GM21390 (cell line): ENCODE measurements at regions not wholly inside any gene's neighbourhood (a gene's known extent, or its start where the extent isn't known, plus 50 kb on each side); places are given as distances from the start of the nearest gene placed in this dataset.
"Not testable (repeated sequence)": the region's sequence is repeated elsewhere in the genome, so short reads cannot be mapped to it uniquely, and the experiment has no call there.

Experiments used
- ATAC-seq: cut with Tn5 transposase; IDR thresholded peaks from one replicate; pipeline ENCODE4 v1.9.1; 2021; ENCODE audit not compliant: unreplicated experiment

GRCh38 chr7:96770758-96771157, 61.1 kb upstream of the SEM1 start:
- ATAC-seq = no peak

GRCh38 chr7:96772139-96772694, 62.6 kb upstream of the SEM1 start:
- ATAC-seq = no peak

GRCh38 chr7:96773483-96773882, 63.8 kb upstream of the SEM1 start:
- ATAC-seq = no peak

GRCh38 chr7:96774358-96774757, 64.7 kb upstream of the SEM1 start:
- ATAC-seq = no peak

GRCh38 chr7:96775046-96775445, 65.4 kb upstream of the SEM1 start:
- no peak for ATAC-seq

GRCh38 chr7:96778263-96778662, 68.6 kb upstream of the SEM1 start:
- ATAC-seq = no peak

GRCh38 chr7:96781919-96782318, 72.3 kb upstream of the SEM1 start:
- ATAC-seq = no peak

GRCh38 chr7:96782686-96783298, 73.1 kb upstream of the SEM1 start:
- ATAC-seq = not testable (repeated sequence)

- no peak for ATAC-seq
Observed at GRCh38 chr7:96784597-96784996, 75.0 kb upstream of the SEM1 start.

GRCh38 chr7:96786261-96786997, 76.8 kb upstream of the SEM1 start:
- ATAC-seq = no peak

GRCh38 chr7:96786998-96787395, 77.4 kb upstream of the SEM1 start:
- ATAC-seq = no peak

- ATAC-seq = no peak
Observed at GRCh38 chr7:96789914-96790313, 80.3 kb upstream of the SEM1 start.

GRCh38 chr7:96792115-96792514, 82.5 kb upstream of the SEM1 start:
- no peak for ATAC-seq

- no peak for ATAC-seq
Observed at GRCh38 chr7:96794063-96794462, 84.4 kb upstream of the SEM1 start.

GRCh38 chr7:96800122-96800521, 90.5 kb upstream of the SEM1 start:
- no peak for ATAC-seq

- no peak for ATAC-seq
Observed at GRCh38 chr7:96800824-96801223, 91.2 kb upstream of the SEM1 start.

GRCh38 chr7:96819111-96819700, 109.6 kb upstream of the SEM1 start:
- ATAC-seq = no peak

- ATAC-seq = not testable (repeated sequence)
Observed at GRCh38 chr7:96821131-96821530, 111.5 kb upstream of the SEM1 start.

GRCh38 chr7:96822824-96823223, 113.2 kb upstream of the SEM1 start:
- no peak for ATAC-seq

- no peak for ATAC-seq
Observed at GRCh38 chr7:96823274-96823673, 113.6 kb upstream of the SEM1 start.

- ATAC-seq = no peak
Observed at GRCh38 chr7:96824686-96825085, 115.0 kb upstream of the SEM1 start.

GRCh38 chr7:96825285-96825684, 115.6 kb upstream of the SEM1 start:
- no peak for ATAC-seq
